COLO668 (cell line): ENCODE measurements at regions not wholly inside any gene's neighbourhood (a gene's known extent, or its start where the extent isn't known, plus 50 kb on each side); places are given as distances from the start of the nearest gene placed in this dataset.

Experiments used
- DNase-seq: peaks from one replicate; lab custom pipeline; 2025; ENCODE audit not compliant: unreplicated experiment; lab: John Stamatoyannopoulos, UW

DNA sequence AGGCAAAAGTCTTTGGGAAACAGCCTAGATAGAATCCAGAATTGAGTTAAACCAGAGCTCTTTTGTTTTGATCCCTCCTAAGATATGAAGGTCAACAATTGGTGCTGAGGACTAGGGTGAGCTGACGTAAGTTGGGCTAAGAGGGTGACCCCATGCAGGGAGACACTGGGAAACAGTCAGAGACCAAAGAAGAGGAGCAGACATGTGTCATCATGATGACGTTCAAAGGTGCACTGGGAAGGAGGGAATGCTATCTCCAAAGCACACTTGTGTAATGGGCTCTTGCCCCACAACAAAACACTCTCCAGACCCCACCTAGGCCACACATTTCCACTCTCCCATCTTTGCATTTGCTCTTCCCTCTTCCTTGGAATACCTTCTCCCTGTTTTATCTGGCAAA is 481.4 kb downstream of the COG6 start:
- DNase-seq: no peak

- no peak for DNase-seq
Measured at GRCh38 chr13:40137400-40137799, 481.9 kb downstream of the COG6 start.

DNA sequence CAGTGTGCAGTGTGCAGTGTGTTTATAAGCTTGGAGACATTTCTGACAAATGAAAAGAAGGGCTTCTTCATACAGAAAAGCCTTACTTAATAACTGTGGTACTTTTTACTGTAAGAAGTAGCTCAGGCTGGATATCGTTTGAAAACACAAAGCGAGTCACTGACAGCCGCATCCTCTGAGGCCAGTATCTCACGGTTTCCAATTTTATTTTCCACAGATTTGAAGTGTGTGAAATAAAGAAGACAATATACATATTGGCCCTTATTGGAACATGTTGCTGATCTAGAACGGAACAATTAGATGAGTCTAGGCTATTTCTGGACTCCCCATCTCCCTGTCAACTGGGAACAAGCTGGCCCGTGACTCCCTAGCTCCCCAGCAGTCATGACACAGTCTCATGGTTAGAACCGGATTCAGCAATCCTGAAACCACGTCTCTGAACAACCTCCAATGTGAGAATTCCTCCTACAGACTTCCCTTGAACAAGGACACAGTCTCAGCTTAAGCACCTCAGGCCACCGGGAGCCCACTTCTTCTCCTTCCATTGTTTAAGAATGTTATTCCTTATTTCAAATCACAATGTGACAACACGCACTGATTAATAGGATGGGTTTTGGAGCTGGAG is 484.5 kb downstream of the COG6 start:
- DNase-seq: no peak

GRCh38 chr13:40141859-40142555 is 486.5 kb downstream of the COG6 start:
- DNase-seq: no peak

- no peak for DNase-seq
Measured at GRCh38 chr13:40143106-40143505, 487.6 kb downstream of the COG6 start.

DNA sequence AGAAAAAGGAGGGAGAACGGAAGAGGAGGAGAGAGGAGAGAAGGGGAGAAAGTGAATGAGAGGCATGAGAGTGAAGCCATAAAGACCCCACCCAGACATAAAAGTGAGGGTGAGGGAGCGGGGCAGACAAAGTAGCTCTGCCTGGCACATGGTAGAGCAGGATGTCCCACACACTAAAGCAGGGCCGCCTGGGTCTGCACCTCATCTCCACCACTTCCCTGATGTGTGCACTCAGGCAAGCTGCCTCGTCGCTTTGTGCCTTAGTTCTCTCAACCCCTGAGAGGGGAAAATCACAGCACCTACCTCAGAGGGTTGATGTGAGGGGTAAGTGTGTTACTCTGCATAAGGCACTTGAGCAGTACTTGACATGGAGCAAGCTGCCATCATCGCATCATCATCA is 488.1 kb downstream of the COG6 start:
- DNase-seq: no peak

- no peak for DNase-seq
Measured at GRCh38 chr13:40145139-40145538, 489.7 kb downstream of the COG6 start.

DNA sequence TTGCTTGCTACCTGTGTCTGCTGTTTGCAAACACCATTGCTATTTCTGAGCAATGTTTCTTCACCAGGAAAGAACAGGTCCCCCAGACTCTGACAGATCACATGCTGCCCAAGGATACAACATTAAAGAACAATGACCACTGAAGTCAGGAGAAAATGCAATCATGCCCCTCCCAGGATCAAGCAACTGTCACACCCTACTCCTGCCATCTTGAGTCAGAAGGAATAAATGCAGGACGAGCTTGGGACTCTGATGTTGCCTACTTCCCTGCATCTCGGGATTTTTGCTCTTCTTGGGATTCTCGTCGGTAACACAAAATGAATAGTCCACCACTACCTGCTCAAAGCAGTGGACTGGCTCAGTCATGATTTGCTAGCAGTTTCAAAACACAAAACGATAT is 490.6 kb downstream of the COG6 start:
- DNase-seq: no peak

DNA sequence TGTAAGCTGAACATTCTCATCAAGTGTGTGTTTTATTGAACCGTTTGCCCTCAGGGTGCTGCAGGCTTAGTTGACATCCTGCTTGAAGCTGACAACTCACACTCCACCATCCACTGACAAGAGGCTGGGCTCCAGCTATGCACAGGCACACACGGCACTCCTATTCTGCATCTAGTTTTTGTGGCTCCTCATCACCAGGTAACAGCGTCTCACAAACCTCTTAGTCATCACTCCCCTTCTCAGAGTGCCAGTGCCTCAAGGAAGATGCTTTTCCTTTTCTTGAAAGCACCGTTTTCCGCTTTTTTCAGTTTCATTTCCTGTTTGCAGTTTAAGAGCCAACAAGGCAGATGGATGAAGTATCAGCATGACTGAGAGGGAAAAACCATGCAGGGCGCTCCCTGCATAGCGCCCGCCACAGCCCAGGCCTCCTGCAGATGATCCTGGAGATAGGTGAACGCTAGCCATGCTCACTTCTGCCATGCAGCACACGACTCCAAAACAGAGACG is 491.2 kb downstream of the COG6 start:
- DNase-seq: no peak

DNA sequence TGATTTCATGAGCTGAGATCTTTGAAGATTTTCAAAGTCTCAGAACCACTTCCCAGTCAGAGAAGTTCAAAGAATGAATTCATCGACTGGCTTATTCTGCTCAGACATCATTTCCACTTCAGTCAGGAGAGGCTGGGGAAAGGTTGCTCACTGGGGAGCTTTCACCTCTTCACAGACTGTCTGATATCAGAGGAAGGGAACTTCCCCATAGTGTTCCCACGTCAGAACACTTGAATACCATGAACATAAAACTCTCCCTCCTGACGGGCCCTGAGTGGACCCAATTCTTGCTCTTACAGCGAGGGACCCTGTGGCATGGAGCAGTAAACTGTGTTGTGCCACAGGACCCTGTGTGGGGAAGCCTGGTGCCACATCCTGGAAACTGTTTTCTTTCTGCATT is 492.6 kb downstream of the COG6 start:
- no peak for DNase-seq

- no peak for DNase-seq
Measured at GRCh38 chr13:40148742-40149141, 493.3 kb downstream of the COG6 start.

DNA sequence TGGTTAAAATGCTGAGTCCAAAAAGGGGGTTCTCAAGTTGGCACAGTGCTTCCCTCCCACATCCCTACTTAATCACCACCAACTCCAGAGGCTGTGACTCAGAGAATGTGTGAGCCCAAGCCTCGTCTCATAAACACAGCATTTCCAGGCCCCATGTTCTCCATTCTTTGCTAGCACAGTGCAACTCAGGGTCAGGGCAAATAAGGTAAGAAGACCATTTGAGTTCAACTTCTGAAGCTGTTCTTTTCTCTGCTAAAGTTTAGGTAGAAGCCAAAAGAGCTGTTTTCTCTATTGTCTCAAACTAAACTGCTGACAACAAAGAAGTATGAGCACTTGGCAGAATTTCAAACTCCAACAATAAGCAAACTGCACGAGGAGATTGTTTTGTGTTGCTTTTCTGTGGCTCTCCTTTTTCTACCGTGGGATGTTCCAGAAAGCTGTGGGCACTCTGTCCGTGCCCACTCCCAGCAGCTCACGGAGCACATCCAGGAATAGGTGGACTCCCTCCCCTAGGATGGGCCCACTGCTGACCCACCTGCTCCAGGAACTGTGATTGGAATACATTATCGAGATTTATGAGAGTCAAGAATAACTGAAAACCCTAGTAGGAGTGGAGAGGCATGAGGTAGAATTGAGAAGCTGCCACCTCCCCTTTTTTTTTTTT is 494.3 kb downstream of the COG6 start:
- DNase-seq: no peak

DNA sequence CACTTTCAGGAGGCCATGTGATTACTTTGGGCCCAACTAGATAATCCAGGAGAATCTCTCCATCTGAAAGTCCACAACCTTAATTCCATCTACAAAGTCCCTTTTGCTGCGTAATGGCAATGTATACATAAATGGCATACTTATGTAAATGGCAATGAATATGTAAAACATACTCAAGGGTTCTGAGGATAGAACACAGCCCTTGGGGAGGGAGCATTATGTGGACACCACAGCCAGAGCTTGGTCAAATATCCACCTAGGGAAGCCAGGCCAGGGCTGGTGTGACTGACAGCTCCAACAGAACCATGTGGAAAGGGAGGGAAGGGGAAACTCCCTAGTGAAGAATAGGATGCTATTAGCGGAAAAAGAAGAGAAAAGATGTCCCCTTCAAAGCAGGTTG is 496.2 kb downstream of the COG6 start:
- no peak for DNase-seq

GRCh38 chr13:40152145-40152544 is 496.7 kb downstream of the COG6 start:
- DNase-seq: no peak

DNA sequence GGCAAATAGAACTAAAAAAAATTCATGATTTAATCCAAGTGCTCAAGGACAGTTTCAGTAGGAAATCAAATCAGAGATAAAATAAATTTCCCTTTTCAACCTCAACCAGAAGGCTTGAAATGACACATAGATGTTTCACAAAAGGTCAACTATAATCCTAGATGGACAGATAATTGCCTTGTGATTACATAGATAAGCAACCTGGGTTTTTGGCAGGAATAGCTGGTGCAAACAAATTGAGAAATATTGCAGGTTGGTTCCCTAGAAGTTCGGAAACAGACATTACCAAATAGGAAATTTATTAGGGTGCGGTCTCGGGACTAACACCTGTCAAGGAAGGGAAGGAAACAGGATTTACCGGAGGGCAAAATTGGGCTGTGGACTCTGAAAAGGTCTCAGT is 497.5 kb downstream of the COG6 start:
- no peak for DNase-seq

GRCh38 chr13:40153516-40153915 is 498.1 kb downstream of the COG6 start:
- no peak for DNase-seq

DNA sequence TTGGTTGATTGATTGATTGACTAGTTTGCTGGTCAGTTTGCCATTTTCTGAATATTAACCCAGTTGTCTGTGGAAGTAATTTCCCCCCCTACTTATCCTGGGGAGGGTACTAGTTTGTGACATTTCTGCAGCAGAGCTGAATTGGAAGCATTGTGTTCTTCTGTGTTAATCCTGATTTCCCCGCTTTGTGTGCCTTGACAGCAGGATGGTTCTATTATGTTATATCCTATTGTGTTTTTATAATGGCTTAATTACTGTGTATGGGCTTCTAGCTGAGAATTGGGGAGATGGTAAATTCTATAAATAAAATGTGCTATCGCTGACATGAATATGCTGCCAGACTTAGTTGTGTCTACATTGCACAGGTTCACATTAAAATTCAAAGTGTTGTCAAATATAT is 499.7 kb downstream of the COG6 start:
- no peak for DNase-seq

GRCh38 chr13:40158218-40158617 is 502.8 kb downstream of the COG6 start:
- DNase-seq: no peak

GRCh38 chr13:40158757-40159156 is 503.3 kb downstream of the COG6 start:
- DNase-seq: no peak

DNA sequence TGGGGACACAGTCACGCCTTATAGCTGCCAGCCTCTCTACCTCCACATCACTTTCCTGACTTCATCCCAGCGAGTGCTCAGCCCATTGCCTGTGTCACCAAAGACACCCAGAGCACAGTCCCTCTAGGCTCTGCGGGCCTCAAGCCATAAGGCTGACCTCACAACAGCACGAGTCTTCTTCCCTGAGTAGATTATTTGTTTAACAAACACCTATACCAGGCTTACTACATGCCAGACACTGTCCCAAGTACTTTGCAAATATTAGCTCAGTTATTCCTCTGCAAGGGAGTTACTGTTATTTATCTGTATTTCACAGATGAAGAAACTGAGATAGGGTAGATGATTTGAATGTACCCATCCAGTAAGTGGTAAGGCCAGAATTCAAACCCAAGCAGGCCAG is 504.3 kb downstream of the COG6 start:
- DNase-seq: peak; percentile 40

DNA sequence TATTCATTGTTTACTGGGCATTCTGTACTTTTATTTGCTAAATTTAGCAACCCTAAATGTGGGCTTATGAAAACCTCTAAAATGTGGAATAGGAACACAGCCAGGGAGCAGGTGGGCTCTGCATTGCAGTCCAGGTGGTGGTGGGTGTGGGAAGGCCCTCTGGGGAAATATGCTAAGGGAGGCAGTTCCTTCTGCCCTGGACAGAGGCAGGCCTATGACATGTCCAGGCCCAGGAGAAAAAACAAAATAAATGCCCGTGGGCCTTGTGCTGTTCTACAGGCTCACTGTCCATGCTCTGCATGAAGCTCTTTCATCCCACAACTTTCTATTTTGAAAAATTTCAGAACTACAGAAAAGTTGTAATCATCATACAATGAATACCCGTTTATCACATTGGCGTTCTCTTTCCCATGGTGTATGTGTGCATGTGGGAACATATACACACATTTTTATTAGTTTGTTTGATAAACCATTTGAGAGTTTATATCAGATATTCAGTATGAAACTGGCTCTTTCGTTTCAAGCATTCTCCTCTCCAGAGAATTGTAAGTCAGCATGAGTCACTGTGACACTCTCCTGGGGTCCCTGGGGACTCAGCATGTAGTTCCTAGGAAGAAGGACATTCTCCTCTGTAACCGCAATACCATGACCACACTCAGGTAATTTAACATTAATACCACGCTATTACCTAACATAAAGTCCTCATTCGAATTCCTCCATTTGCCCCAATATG is 505.3 kb downstream of the COG6 start:
- no peak for DNase-seq

DNA sequence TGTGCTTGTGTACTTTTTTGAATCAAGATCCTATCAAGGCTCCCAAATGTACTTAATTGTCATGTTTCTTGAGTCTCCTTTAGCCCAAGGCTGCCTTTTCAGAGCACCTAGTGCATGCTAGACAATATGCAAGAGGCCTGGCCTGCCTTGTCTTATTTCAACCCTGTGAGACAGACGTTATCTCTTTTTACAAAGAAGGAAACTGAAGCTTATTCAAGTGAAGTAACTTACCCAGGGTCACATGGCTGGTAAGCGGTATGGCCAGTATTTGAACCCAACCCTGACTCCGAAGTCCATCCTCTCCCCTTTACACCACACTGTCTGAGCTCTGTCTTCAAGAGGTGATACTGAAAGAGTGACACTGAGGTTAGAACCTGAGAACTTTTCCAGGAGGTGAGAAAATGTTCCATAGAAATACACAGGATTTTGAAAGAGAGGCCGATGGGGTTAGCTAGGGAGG is 505.1 kb downstream of the FOXO1 start:
- no peak for DNase-seq
